GM21529 (cell line): ENCODE measurements at regions not wholly inside any gene's neighbourhood (a gene's known extent, or its start where the extent isn't known, plus 50 kb on each side); places are given as distances from the start of the nearest gene placed in this dataset.

Experiments
- ATAC-seq: cut with Tn5 transposase; IDR thresholded peaks from one replicate; pipeline ENCODE4 v1.9.1; 2021; ENCODE audit not compliant: unreplicated experiment

GRCh38 chr1:224504297-224505041 lies 69.9 kb upstream of the WDR26 start:
- ATAC-seq = no peak

- no peak for ATAC-seq
These were observed 71.0 kb upstream of the WDR26 start for GRCh38 chr1:224505454-224506093.

GRCh38 chr1:224506141-224506814 lies 71.7 kb upstream of the WDR26 start:
- no peak for ATAC-seq

DNA sequence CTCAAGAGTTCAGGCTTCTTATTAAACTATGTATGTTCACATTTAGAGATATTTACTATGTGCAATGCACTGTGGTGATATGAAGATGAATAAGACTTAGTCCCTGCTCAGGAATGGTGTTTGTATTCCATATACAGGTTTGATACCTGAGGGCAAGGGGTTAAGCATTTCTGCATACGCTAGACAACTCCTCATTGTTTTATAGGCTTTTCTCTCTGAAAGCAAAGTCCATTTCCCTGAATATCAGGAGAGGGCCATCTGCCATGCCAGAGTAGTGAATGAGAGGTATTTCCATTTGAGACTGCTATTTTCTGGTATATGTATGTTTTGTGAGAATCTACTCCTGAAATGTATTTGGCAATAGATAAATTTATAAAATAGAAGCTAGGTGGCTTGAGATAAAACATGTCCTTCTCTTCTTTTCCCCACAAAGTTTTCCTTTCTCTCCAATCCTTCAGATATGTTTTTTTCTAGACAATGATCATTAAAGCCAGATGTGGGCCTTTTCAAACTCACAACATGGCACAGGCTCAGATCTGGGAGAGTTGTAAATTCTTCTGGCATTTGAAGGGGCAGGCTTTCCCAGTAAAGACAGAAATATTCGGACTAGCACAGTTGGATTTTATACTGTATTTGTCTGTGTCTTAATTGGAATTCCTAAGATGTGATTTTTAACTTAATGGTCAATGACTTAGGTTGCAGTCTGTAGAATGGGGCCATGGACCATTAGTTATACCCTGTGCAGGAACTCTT lies 73.3 kb upstream of the WDR26 start:
- no peak for ATAC-seq

DNA sequence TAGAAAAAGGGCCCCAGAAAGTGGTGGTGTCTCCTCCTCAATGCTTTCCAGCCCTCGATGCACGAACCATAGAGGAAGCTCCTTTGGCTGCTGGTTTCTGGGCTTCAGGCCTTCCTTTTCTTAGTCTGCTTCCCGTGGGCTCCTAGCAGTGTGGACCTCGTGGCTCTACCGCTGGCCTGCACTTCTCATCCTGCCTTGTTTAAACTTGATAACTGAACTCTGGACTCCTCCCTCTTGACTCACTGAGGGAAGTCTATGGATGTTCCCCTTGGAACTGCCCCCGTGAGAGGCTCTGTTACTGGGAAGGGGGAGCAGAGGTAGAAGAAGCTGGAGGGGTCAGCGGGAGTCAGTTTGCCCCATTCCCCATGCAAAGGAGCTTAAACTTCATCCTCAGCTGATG lies 75.3 kb upstream of the WDR26 start:
- ATAC-seq = no peak

DNA sequence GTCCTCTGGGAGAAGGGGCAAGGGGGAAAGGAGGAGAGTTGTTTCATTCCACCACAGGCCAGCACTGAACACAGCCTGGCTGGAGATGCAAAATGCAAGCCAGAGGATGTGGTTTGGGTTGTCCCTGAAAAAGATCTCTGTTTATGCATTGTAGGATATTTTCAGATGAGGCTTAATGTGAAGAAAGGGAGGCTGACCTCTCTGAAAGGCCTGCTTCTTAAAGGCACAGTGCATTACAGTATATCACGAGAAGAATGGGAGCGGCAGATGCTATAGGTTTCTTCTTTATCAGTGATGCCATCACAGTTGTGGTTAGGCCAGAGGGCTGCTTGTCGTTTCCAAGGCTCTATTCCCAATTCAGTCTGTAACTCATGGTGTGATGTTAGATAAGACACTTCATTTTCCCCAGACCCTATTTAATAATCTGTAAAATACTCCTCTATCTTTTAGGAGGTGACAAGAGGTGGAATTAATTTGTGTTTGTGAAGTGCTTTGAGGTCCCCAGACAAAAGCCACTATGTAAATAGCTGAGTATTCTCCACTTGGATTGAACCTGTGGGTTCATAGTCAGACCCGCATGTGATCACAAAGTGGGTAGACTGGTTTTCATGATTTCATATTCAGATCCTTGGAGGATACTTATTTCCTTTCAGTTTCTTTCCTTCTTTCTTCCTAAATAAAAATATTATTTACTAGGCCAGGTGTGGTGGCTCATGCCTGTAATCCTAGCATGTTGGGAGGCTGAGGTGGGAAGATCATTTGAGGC lies 76.5 kb upstream of the WDR26 start:
- no peak for ATAC-seq

- ATAC-seq = no peak
These were observed 78.1 kb upstream of the WDR26 start for GRCh38 chr1:224512600-224513151.

- ATAC-seq = no peak
These were observed 78.8 kb upstream of the WDR26 start for GRCh38 chr1:224513383-224513782.

DNA sequence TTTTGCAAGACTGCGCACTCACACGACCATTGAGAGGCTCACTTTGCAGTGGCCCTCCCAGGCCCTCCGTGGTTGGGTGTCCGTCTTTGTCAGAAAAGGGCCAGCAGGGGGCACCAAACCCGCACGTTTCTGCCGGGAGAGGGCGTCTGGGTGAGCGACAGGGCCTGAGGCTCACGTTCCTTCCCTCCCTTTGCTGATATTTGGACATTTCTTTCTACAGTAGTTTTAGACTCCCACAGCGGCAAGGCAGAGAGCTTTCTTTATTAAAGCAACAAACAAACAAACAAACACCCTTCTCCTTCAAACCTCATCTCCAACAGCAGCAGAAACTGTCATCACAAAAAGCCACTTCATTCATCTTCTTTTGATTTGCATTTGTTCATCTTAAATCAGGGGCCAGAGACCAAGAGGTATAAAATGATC lies 79.2 kb upstream of the WDR26 start:
- peak; percentile 98 for ATAC-seq

DNA sequence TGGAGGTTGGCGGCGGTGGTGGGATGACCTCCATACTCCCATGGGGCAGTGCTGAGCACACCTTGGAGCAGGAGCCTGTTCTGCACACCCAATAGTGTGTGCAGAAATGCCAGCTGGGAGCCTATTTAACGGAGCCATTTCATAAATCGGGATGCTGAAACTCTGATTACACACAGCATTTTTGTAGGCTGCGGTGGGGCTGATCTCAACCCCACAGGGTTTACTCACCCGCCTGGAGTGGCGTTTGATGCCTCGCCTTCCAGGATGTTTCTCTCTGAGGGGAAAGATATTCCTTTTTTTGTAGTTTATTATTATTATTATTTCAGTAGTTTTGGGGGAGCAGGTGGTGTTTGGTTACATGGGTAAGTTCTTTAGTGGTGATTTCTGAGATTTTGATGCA lies 82.6 kb upstream of the WDR26 start:
- no peak for ATAC-seq

GRCh38 chr1:224518528-224518927 lies 83.9 kb upstream of the WDR26 start:
- no peak for ATAC-seq

DNA sequence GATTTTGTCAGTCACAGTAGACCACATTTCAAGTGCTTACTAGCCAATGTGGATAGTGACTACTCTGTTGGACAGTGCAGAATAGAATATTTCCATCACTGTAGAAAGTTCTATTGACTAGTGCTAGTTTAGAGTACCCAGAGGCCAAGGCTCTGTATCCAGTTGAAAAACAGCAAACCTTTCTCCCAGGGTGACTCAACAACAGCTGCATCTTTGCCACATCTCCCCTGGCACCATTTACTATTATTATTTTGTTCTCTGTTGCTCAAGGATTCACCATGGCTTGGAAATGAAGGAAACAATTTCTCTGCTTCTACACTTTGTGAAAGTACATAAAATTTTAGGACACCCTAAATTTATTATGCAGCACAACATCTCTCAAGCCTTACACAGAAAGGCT lies 85.3 kb upstream of the WDR26 start:
- no peak for ATAC-seq

- no peak for ATAC-seq
These were observed 86.2 kb upstream of the WDR26 start for GRCh38 chr1:224520808-224521207.

DNA sequence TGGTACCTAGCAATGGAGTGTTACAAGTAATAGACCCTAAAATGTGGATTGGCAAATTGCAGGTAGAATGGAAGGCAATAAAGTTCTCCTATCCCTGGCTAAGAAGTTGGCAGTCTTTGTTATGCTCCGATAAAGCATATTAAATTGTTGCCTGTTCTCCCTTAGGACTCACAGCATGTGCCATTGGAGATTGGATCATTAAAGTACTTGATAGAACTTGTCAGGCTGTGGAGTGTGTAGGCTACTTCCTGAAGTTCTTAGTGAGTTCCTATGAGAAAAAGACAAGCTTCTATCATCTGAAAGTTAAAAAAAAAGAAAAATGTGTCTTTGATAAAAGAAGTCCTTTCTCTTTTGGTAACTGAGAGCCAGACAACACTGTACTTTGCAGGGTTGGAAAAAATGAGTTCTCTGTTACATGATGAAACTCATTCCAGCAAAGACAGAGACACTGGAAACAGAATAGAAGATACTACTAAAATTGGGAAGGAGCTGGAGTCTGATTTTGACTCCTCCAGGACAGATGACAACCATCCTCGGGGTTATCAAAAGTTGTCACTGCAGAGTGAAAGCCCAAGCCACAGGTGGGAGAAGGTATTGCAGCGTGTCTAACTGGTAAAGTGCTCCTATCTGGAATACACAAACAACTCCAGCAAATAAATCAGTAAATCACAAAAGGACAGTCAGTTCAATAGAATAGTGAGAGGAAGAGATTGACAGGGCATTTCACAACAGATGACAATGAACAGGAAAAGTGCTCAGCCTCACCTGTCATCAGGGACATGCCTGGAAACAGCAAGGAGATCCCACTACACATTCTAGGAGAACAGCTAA lies 87.5 kb upstream of the WDR26 start:
- no peak for ATAC-seq

- no peak for ATAC-seq
These were observed 89.1 kb upstream of the WDR26 start for GRCh38 chr1:224523676-224524075.

DNA sequence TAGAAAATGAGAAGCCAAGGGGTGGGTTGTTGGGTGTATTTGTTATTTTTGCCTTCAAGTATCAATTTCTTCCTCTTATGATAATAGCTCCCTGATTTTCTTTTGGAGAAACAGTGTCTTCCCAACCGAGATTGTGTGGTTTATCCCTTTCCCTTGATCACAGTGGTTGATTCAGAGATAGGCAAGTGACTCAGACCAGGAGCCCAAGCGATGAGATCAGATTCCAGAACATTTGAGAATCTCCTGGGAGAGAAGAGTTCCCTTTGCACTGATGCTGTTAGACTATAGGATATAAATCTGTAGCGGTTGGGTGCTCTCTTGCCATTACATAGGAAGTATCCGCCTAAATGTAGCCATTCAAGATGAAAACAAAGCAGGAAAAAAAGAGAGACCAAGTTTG lies 90.1 kb upstream of the WDR26 start:
- ATAC-seq = no peak

- ATAC-seq = no peak
These were observed 90.6 kb upstream of the CNIH3 start for GRCh38 chr1:224525411-224526040.

DNA sequence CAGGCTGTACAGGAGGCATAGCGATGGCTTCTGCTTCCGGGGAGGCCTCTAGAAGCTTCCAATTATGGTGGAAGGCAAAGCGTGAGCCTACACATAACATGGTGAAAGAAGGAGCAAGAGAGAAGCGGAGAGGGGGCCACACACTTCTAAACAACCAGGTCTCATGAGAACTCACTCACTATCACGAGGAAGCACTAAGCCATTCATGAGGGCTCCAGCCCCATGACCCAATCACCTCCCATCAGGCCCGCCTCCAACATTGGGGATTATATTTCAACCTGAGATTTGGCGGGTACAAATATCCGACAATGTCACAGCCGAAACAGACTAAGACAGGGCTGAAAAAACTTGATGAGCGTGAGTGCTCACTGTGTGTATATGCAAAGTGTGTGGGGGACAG lies 89.3 kb upstream of the CNIH3 start:
- no peak for ATAC-seq

DNA sequence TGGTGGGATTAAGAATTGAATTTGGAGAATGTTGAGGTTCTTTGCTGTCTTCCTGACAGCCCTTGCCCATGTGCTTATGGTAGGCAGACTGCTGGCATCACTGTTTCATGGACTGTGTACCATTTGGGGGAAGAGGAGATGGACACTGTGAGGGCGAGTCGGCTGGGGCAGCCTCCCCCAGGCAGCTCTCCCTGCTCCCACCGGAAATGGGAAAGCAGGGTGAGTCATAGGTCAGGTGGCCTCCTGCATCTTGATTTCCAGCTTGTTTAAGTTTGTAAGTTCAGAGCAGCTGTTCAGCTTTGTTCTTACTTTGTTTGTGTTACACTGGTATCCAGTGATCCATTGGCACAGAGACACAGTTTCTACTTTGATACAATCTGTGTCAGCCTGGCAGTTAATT lies 87.2 kb upstream of the CNIH3 start:
- no peak for ATAC-seq
